AG20443 (cell line): ENCODE measurements at regions not wholly inside any gene's neighbourhood (a gene's known extent, or its start where the extent isn't known, plus 50 kb on each side); places are given as distances from the start of the nearest gene placed in this dataset.

ENCODE experiments used
- DNase-seq: peaks from one replicate; pipeline ENCODE4 v3.0.0; 2012; ENCODE audit warnings: low spot score, mixed read lengths

GRCh38 chr7:142365410-142365842, 107.6 kb upstream of the PRSS58 start:
- no peak for DNase-seq

GRCh38 chr7:142364551-142364950, 106.7 kb upstream of the PRSS58 start:
- DNase-seq: no peak

GRCh38 chr7:142362349-142362748, 104.5 kb upstream of the PRSS58 start:
- no peak for DNase-seq

DNA sequence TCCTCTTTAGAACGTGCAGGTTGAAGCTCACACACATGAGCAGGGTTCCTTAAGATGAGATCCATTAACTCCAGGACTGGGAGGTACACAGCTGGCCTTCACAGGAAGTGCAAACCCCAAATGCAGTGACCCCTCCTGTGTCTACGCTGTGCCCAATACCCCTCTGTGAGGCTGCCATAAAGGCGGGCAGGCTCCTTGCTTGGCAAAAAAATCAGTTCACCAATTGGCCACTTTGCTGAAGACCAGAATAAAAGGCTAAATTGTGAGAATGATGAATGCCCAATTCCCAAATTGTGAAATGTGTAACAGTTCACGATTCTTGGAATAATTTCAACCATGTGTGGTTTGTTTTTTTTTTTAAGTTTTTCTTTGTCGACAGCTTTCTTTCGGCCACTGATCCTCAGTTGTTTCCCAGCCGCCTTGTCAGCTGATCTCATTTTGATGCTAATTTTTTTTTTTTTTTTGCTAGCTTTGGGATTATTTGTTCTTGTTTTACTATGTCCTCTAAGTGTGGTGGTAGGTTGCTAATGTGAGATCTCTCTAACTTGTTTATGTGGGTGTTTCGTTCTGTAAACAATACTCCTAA, 101.9 kb upstream of the PRSS58 start:
- no peak for DNase-seq

GRCh38 chr7:142357953-142358520, 100.2 kb upstream of the PRSS58 start:
- DNase-seq: peak; percentile 70

DNA sequence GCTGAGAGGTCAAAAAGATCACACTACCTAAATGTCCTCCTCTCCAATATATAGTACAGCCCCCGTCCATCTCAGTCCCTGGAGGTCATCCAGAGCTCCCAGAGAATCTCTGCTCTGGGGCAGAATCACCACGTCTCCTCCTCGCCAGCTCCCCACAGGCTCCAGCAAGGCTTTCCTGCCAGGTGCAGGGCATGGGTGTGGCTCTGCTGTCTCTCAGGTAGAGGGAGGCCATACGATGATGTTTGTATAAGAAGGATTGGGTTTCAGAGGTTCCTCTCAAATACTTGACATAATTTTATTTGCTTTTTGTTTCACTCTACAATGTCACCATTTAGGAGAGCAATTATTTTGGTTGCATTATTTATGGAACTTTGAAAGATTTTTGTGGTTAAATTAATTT, 98.3 kb upstream of the PRSS58 start:
- DNase-seq: no peak

- peak; percentile 50 for DNase-seq
Observed at GRCh38 chr7:142355328-142355727, 97.5 kb upstream of the PRSS58 start.

DNA sequence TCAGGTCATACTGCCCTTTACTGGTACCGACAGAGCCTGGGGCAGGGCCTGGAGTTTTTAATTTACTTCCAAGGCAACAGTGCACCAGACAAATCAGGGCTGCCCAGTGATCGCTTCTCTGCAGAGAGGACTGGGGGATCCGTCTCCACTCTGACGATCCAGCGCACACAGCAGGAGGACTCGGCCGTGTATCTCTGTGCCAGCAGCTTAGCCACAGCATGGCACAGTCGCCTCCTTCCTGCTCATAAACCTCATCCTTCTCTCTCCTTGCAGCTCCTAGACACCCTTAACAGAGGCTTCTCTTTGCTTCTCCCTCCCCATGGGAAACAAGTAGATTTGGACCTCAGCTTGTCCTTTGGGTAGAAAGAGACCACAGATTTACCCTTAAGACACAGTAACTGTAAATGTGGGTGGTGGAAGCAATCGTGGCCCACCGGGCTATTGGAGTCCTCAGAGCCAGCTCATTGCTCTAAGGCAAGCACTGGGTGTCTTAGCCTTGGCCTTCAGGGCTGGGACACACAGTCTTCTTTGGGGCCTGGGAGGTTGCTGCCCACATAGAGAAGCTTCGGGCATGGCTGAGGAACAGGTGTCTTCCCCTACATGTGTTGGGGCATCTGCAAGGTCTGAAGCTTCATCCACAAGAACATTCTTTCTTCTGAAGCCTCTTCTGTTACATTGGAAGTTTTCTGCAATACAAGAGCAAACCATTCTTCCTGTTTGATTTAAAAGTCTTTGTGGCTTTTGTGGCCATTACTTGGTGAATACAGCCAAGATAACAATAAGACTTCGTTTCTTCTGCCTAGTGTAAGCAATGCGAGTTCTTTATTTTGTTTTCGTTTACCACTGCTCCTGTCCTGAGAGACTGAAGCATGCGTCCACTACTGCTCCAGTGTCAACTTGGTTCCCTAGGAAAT, 95.5 kb upstream of the PRSS58 start:
- DNase-seq: no peak

- no peak for DNase-seq
Observed at GRCh38 chr7:142352543-142352942, 94.7 kb upstream of the PRSS58 start.

DNA sequence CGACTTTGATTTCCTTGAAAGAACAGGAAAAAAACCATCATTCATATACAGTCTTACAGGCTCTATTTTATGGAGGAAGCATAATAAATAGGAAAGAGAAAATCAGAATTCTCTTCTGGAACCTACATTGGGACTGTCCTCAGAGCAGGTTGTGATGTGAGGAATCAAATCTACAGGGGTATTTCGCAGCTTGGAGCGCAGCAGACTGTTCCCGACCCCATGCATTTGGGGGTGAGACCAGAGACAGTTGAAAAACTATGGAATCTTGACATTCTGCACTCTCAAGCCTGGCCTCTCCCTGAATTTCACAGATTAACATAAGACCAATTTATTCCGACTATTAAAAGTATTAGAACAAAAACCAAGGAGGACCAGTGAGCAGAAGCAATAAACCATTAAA, 93.3 kb upstream of the PRSS58 start:
- DNase-seq: no peak

- no peak for DNase-seq
Observed at GRCh38 chr7:142349670-142350405, 92.0 kb upstream of the PRSS58 start.

GRCh38 chr7:142348921-142349405, 91.1 kb upstream of the PRSS58 start:
- no peak for DNase-seq

DNA sequence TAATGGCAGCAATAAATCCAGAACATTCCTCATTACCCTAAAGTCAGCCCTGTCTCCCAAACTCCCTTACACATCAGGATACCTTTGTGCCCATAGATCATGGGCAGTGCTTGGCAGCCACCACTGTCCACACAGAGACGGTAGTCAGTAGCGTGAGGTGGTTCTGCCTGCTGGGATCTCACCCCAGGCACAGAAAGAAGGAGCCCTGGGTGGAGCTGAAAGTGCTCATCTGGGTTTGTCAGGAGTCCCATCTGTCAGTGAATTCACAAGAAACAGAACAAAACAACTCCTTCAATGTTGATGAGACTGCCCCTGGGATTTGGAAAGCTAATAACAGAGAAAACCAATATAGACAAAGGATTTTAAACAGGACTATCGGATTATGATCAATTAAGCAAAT, 90.2 kb upstream of the PRSS58 start:
- DNase-seq: no peak

- DNase-seq: no peak
Observed at GRCh38 chr7:142347091-142347490, 89.2 kb upstream of the PRSS58 start.

GRCh38 chr7:142345811-142346210, 88.0 kb upstream of the PRSS58 start:
- DNase-seq: no peak

DNA sequence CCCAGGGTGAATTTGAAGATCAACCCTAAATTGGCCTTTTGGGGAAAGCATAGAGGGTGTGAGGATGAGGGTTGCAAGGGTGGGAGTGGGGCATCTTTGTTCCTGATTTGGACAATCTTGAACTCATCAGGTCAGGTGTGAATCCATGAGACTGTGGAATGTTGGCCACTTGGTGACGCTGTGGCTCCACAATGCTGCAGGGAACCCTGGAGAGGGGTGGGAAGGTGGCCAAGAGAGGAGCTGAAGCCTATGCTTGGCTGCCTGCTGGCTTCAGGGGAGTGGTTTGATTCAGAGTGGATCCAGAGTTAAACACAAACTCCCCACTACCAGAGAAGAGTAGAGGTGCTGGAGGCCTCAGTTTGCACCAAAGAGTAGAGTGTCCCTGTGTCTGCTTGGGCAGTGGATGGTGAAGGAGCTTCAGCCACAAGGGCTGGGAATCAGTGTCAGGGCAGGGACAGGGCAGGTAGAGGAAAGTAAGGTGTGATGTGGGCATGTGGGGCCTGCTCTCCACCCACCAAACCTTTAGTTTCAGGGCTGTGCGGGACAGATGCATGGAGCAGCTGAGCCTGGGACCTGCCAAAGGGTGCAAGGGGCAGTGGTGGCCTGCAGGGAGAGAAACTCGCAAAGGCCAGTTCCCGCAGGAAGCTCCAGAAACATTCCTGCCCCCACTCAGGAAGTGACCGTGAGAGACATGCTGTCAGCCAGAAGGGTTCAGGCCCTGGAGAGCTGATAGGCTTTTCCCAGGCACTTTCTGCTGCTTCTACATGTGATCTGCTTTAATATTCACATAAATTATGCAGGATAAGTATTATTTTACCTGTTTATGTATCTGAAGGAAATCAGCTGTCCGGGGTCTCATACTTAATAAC, 81.0 kb upstream of the PRSS58 start:
- peak; percentile 37 for DNase-seq

- no peak for DNase-seq
Observed at GRCh38 chr7:142337054-142338001, 79.5 kb upstream of the PRSS58 start.

DNA sequence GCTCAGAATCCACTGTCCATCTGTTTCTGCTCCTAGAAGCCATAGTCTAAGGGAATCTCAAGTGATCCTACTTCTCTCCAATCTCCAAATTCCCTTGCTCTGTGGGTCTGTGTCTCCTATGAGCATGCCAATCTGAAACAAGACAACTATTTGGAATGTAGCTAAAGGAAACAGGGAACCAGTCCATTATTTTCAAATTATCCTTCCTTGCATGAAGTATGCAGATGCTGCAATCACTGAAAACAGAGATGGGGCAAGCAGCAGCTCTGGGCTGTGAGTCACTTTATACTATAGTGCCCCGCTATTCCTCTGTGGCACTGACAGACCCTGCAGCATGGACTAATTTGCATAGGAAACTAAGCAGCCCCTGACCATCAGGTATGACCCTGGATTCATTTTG, 76.9 kb upstream of the PRSS58 start:
- no peak for DNase-seq

- DNase-seq: no peak
Observed at GRCh38 chr7:142334236-142334635, 76.4 kb upstream of the PRSS58 start.

GRCh38 chr7:142332421-142332820, 74.6 kb upstream of the PRSS58 start:
- DNase-seq: no peak
